ENCODE measurements at regions not wholly inside any gene's neighbourhood (a gene's known extent, or its start where the extent isn't known, plus 50 kb on each side); places are given as distances from the start of the nearest gene placed in this dataset.

GRCh38 chr18:51390702-51391101 lies 193.2 kb upstream of the MEX3C start:
- no peak overlapping the region for H3K27ac ChIP-seq (ENCODE audit: low read depth, low read length)

GRCh38 chr18:51391215-51391614 lies 193.7 kb upstream of the MEX3C start:
- no peaks in the 10 kb centered on the region for H3K27me3 ChIP-seq (ENCODE audit: control insufficient read depth in 3 of 3, insufficient read depth in 3 of 3, low read length in 3 of 3)
- H3K4me3 ChIP-seq (ENCODE audit: low read length in 3 of 3) = no peak overlapping the region
- H3K36me3 ChIP-seq (ENCODE audit: control insufficient read depth in 3 of 3, insufficient read depth in 3 of 3, low read length in 3 of 3) = no peaks in the 10 kb centered on the region
- H3K4me1 ChIP-seq (ENCODE audit: control insufficient read depth in 3 of 3, insufficient read depth in 3 of 3, low read length in 3 of 3) = no peaks in the 10 kb centered on the region
- no peaks in the 10 kb centered on the region for H3K9me3 ChIP-seq (ENCODE audit: control insufficient read depth in 3 of 3, low read length in 3 of 3)
- no peak overlapping the region for H3K27ac ChIP-seq (ENCODE audit: low read depth, low read length)
- no peak overlapping the region for H3K9ac ChIP-seq (ENCODE audit: low read depth in 1 of 3, low read length in 3 of 3)

More at GRCh38 chr18:51390702-51391101, 193.2 kb upstream of the MEX3C start:
- no peaks in the 10 kb centered on the region for H3K36me3 ChIP-seq (ENCODE audit: control insufficient read depth in 3 of 3, insufficient read depth in 3 of 3, low read length in 3 of 3)
- no peak overlapping the region for H3K4me3 ChIP-seq (ENCODE audit: low read length in 3 of 3)
- H3K9me3 ChIP-seq (ENCODE audit: control insufficient read depth in 3 of 3, low read length in 3 of 3) = no peaks in the 10 kb centered on the region
- H3K9ac ChIP-seq (ENCODE audit: low read depth in 1 of 3, low read length in 3 of 3) = no peak overlapping the region
- no peaks in the 10 kb centered on the region for H3K27me3 ChIP-seq (ENCODE audit: control insufficient read depth in 3 of 3, insufficient read depth in 3 of 3, low read length in 3 of 3)
- H3K4me1 ChIP-seq (ENCODE audit: control insufficient read depth in 3 of 3, insufficient read depth in 3 of 3, low read length in 3 of 3) = no peaks in the 10 kb centered on the region

- Histone ChIP-seq H3K27me3 (ENCODE audit: control insufficient read depth in 3 of 3, insufficient read depth in 3 of 3, low read length in 3 of 3) (no peaks in the 10 kb centered on the region), H3K4me1 (ENCODE audit: control insufficient read depth in 3 of 3, insufficient read depth in 3 of 3, low read length in 3 of 3) (no peaks in the 10 kb centered on the region), H3K9me3 (ENCODE audit: control insufficient read depth in 3 of 3, low read length in 3 of 3) (no peaks in the 10 kb centered on the region), H3K27ac (ENCODE audit: low read depth, low read length) (no peak overlapping the region), H3K9ac (ENCODE audit: low read depth in 1 of 3, low read length in 3 of 3) (no peak overlapping the region), H3K36me3 (ENCODE audit: control insufficient read depth in 3 of 3, insufficient read depth in 3 of 3, low read length in 3 of 3) (no peaks in the 10 kb centered on the region), H3K4me3 (ENCODE audit: low read length in 3 of 3) (no peak overlapping the region)
These were observed 194.2 kb upstream of the MEX3C start for GRCh38 chr18:51391731-51392130.

- H3K4me1 ChIP-seq (ENCODE audit: control insufficient read depth in 3 of 3, insufficient read depth in 3 of 3, low read length in 3 of 3) = no peaks in the 10 kb centered on the region
- H3K27me3 ChIP-seq (ENCODE audit: control insufficient read depth in 3 of 3, insufficient read depth in 3 of 3, low read length in 3 of 3) = no peaks in the 10 kb centered on the region
- H3K36me3 ChIP-seq (ENCODE audit: control insufficient read depth in 3 of 3, insufficient read depth in 3 of 3, low read length in 3 of 3) = no peaks in the 10 kb centered on the region
- no peaks in the 10 kb centered on the region for H3K9me3 ChIP-seq (ENCODE audit: control insufficient read depth in 3 of 3, low read length in 3 of 3)
- no peak overlapping the region for H3K27ac ChIP-seq (ENCODE audit: low read depth, low read length)
- H3K4me3 ChIP-seq (ENCODE audit: low read length in 3 of 3) = no peak overlapping the region
- no peak overlapping the region for H3K9ac ChIP-seq (ENCODE audit: low read depth in 1 of 3, low read length in 3 of 3)
These were observed 200.0 kb upstream of the MEX3C start for GRCh38 chr18:51397347-51397962.

DNA sequence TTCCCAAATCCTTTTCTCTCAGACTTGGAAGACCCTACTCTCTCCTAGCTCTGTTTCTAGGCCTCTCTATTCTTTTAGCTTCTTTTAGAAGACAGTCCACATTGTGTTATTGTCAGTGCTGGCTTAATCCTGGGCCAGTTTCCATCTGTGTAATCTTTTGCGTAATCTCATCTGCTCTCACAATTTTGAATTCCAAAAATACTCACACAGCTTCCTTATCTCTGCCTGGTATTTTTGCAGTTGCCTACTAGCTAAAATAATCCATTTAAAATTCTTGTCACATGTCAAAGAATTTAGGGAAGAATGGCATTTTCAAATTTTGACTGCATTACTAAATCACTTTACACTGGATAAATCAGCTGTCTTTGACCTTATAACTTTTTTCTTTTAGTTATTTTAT lies 200.6 kb upstream of the MEX3C start:
- no peaks in the 10 kb centered on the region for H3K9me3 ChIP-seq (ENCODE audit: control insufficient read depth in 3 of 3, low read length in 3 of 3)
- no peaks in the 10 kb centered on the region for H3K36me3 ChIP-seq (ENCODE audit: control insufficient read depth in 3 of 3, insufficient read depth in 3 of 3, low read length in 3 of 3)
- peak overlapping the region in 1 of 3 donors; percentile 10 for H3K9ac ChIP-seq (ENCODE audit: low read depth in 1 of 3, low read length in 3 of 3)
- H3K4me3 ChIP-seq (ENCODE audit: low read length in 3 of 3) = no peak overlapping the region
- H3K27ac ChIP-seq (ENCODE audit: low read depth, low read length) = no peak overlapping the region
- no peaks in the 10 kb centered on the region for H3K27me3 ChIP-seq (ENCODE audit: control insufficient read depth in 3 of 3, insufficient read depth in 3 of 3, low read length in 3 of 3)
- no peaks in the 10 kb centered on the region for H3K4me1 ChIP-seq (ENCODE audit: control insufficient read depth in 3 of 3, insufficient read depth in 3 of 3, low read length in 3 of 3)

DNA sequence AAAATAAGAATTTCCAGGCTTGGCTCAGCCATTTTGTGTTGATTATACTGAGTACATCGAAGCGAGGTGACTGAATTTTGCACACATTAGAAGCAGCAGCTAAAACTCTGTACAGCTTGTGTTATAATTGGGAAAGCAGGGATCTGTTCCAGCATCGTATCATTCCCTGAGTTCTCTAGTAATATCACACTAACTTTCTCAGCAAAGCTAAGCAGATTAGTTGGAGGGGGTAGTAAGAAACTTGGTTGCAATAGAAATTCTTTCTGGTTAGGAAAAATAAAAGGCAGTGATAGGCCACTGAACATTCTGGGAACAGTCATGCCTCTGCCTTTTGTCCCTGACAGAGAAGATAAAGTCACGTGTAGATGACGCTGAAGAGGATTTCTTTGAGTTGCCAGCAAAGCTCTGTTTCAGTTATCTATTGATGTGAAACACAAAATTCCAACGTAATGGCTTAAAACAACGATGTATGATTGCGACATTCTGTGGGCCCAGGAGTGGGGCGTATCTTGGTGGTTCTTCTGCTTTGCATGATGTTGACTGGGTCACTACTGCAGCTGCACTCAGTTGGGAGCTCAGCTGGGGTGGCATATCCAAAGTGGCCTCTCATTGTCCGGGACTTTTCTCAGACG lies 202.1 kb upstream of the MEX3C start:
- no peaks in the 10 kb centered on the region for H3K27me3 ChIP-seq (ENCODE audit: control insufficient read depth in 3 of 3, insufficient read depth in 3 of 3, low read length in 3 of 3)
- no peak overlapping the region for H3K4me3 ChIP-seq (ENCODE audit: low read length in 3 of 3)
- H3K9me3 ChIP-seq (ENCODE audit: control insufficient read depth in 3 of 3, low read length in 3 of 3) = no peaks in the 10 kb centered on the region
- no peaks in the 10 kb centered on the region for H3K36me3 ChIP-seq (ENCODE audit: control insufficient read depth in 3 of 3, insufficient read depth in 3 of 3, low read length in 3 of 3)
- no peak overlapping the region for H3K27ac ChIP-seq (ENCODE audit: low read depth, low read length)
- H3K4me1 ChIP-seq (ENCODE audit: control insufficient read depth in 3 of 3, insufficient read depth in 3 of 3, low read length in 3 of 3) = no peaks in the 10 kb centered on the region
- H3K9ac ChIP-seq (ENCODE audit: low read depth in 1 of 3, low read length in 3 of 3) = no peak overlapping the region

- Histone ChIP-seq H3K9me3 (ENCODE audit: control insufficient read depth in 3 of 3, low read length in 3 of 3) (no peaks in the 10 kb centered on the region), H3K4me1 (ENCODE audit: control insufficient read depth in 3 of 3, insufficient read depth in 3 of 3, low read length in 3 of 3) (no peaks in the 10 kb centered on the region), H3K9ac (ENCODE audit: low read depth in 1 of 3, low read length in 3 of 3) (no peak overlapping the region), H3K4me3 (ENCODE audit: low read length in 3 of 3) (no peak overlapping the region), H3K36me3 (ENCODE audit: control insufficient read depth in 3 of 3, insufficient read depth in 3 of 3, low read length in 3 of 3) (no peaks in the 10 kb centered on the region), H3K27me3 (ENCODE audit: control insufficient read depth in 3 of 3, insufficient read depth in 3 of 3, low read length in 3 of 3) (no peaks in the 10 kb centered on the region), H3K27ac (ENCODE audit: low read depth, low read length) (no peak overlapping the region)
These were observed 203.2 kb upstream of the MEX3C start for GRCh38 chr18:51400721-51401120.

- H3K27ac ChIP-seq (ENCODE audit: low read depth, low read length) = no peak overlapping the region
- no peaks in the 10 kb centered on the region for H3K27me3 ChIP-seq (ENCODE audit: control insufficient read depth in 3 of 3, insufficient read depth in 3 of 3, low read length in 3 of 3)
- no peaks in the 10 kb centered on the region for H3K9me3 ChIP-seq (ENCODE audit: control insufficient read depth in 3 of 3, low read length in 3 of 3)
- no peaks in the 10 kb centered on the region for H3K36me3 ChIP-seq (ENCODE audit: control insufficient read depth in 3 of 3, insufficient read depth in 3 of 3, low read length in 3 of 3)
- H3K4me3 ChIP-seq (ENCODE audit: low read length in 3 of 3) = no peak overlapping the region
- H3K9ac ChIP-seq (ENCODE audit: low read depth in 1 of 3, low read length in 3 of 3) = no peak overlapping the region
- no peaks in the 10 kb centered on the region for H3K4me1 ChIP-seq (ENCODE audit: control insufficient read depth in 3 of 3, insufficient read depth in 3 of 3, low read length in 3 of 3)
These were observed 204.4 kb upstream of the MEX3C start for GRCh38 chr18:51401912-51402311.

DNA sequence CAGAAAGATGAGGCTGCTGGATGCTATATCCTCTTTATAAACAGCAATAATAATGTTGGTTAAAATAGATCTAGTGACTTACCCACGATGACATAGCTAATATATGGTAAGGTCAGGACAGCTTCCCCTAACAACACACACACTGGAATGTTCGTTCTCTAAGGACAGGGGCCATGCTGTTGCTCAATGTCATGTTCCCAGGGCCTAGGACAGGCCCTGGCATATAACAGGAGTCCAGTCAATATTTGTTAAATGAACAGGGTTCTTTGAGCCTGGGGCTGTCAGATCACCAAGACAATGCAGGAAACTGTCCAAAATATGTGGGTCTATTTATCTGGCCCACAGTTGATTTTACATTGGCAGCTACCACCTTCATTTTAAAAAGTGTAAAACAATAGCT lies 207.1 kb upstream of the MEX3C start:
- Histone ChIP-seq H3K9me3 (ENCODE audit: control insufficient read depth in 3 of 3, low read length in 3 of 3) (no peaks in the 10 kb centered on the region), H3K36me3 (ENCODE audit: control insufficient read depth in 3 of 3, insufficient read depth in 3 of 3, low read length in 3 of 3) (no peaks in the 10 kb centered on the region), H3K27me3 (ENCODE audit: control insufficient read depth in 3 of 3, insufficient read depth in 3 of 3, low read length in 3 of 3) (no peaks in the 10 kb centered on the region), H3K4me3 (ENCODE audit: low read length in 3 of 3) (no peak overlapping the region), H3K4me1 (ENCODE audit: control insufficient read depth in 3 of 3, insufficient read depth in 3 of 3, low read length in 3 of 3) (no peaks in the 10 kb centered on the region), H3K9ac (ENCODE audit: low read depth in 1 of 3, low read length in 3 of 3) (no peak overlapping the region), H3K27ac (ENCODE audit: low read depth, low read length) (no peak overlapping the region)

DNA sequence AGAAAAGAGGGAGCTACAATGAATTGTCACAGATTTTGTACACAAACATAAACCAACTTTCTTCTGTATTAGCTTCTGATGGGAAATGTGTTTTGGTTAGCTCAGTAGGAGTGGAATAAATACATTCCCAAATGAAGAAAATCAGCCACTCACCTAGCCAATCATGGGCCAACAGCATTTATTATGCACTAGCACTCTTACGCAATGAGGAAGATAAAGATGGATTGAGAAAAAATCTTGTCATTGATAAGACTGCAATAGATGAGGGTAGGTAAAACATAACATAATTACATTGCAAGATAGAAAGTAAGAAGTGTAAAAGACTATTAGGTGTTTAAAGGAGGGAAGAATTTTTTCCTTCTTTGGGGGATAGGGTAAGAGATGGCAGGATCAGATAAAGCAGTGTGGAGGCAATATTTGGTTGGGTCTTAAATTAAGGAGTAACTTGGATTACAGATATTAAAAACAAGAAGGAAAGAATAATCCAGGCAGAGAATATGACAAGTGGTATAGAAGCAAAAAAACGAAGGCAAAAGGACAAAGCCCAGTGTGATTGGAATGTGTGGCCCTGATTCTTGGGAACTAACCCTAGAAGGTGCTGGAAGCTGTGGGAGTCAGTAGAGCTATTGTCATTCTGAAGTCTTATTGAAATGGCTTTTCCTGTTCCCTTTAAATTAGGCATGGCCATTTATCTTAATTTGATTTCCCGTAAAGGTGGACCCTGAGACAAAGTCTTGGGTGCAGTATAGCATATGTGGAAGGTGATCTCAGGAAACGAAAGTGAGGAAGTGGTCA lies 208.4 kb upstream of the MEX3C start:
- Histone ChIP-seq H3K9ac (ENCODE audit: low read depth in 1 of 3, low read length in 3 of 3) (no peak overlapping the region), H3K27me3 (ENCODE audit: control insufficient read depth in 3 of 3, insufficient read depth in 3 of 3, low read length in 3 of 3) (no peaks in the 10 kb centered on the region), H3K9me3 (ENCODE audit: control insufficient read depth in 3 of 3, low read length in 3 of 3) (no peaks in the 10 kb centered on the region), H3K27ac (ENCODE audit: low read depth, low read length) (no peak overlapping the region), H3K36me3 (ENCODE audit: control insufficient read depth in 3 of 3, insufficient read depth in 3 of 3, low read length in 3 of 3) (no peaks in the 10 kb centered on the region), H3K4me1 (ENCODE audit: control insufficient read depth in 3 of 3, insufficient read depth in 3 of 3, low read length in 3 of 3) (no peaks in the 10 kb centered on the region), H3K4me3 (ENCODE audit: low read length in 3 of 3) (no peak overlapping the region)
